ENCODE measurements at regions not wholly inside any gene's neighbourhood (a gene's known extent, or its start where the extent isn't known, plus 50 kb on each side); places are given as distances from the start of the nearest gene placed in this dataset.
A peak's percentile ranks its signal among the peaks of the same experiment; 100 is the strongest.

GRCh38 chr14:38847161-38847560, 255.9 kb downstream of the SEC23A start:
- no peak for DNase-seq (ENCODE audit: low read depth)

- no peak for DNase-seq (ENCODE audit: low read depth)
Measured at GRCh38 chr14:38839694-38840365, 263.2 kb downstream of the SEC23A start.

GRCh38 chr14:38838979-38839323, 264.1 kb downstream of the SEC23A start:
- DNase-seq (ENCODE audit: low read depth) = no peak

GRCh38 chr14:38838049-38838978, 264.7 kb downstream of the SEC23A start:
- DNase-seq (ENCODE audit: low read depth) = no peak

GRCh38 chr14:38837343-38838048, 265.5 kb downstream of the SEC23A start:
- no peak for DNase-seq (ENCODE audit: low read depth)

- DNase-seq (ENCODE audit: low read depth) = no peak
Measured at GRCh38 chr14:38836539-38836938, 266.5 kb downstream of the SEC23A start.

GRCh38 chr14:38835874-38836273, 267.2 kb downstream of the SEC23A start:
- DNase-seq (ENCODE audit: low read depth) = no peak

GRCh38 chr14:38828183-38828827, 274.7 kb downstream of the SEC23A start:
- DNase-seq (ENCODE audit: low read depth) = peak; percentile 21

GRCh38 chr14:38824706-38825105, 278.3 kb downstream of the SEC23A start:
- DNase-seq (ENCODE audit: low read depth) = no peak

GRCh38 chr14:38818555-38818954, 284.5 kb downstream of the SEC23A start:
- DNase-seq (ENCODE audit: low read depth) = no peak

- no peak for DNase-seq (ENCODE audit: low read depth)
Measured at GRCh38 chr14:38808734-38809455, 294.1 kb downstream of the SEC23A start.

GRCh38 chr14:38799671-38800070, 303.4 kb downstream of the SEC23A start:
- DNase-seq (ENCODE audit: low read depth) = no peak

GRCh38 chr14:38794677-38795076, 308.4 kb downstream of the SEC23A start:
- DNase-seq (ENCODE audit: low read depth) = no peak

- no peak for DNase-seq (ENCODE audit: low read depth)
Measured at GRCh38 chr14:38791862-38792261, 311.2 kb downstream of the SEC23A start.

- DNase-seq (ENCODE audit: low read depth) = no peak
Measured at GRCh38 chr14:38790916-38791315, 312.1 kb downstream of the SEC23A start.

GRCh38 chr14:38789805-38790204, 313.2 kb downstream of the SEC23A start:
- no peak for DNase-seq (ENCODE audit: low read depth)

- DNase-seq (ENCODE audit: low read depth) = no peak
Measured at GRCh38 chr14:38788060-38788459, 315.0 kb downstream of the SEC23A start.

- no peak for DNase-seq (ENCODE audit: low read depth)
Measured at GRCh38 chr14:38786921-38787320, 316.1 kb downstream of the SEC23A start.

- no peak for DNase-seq (ENCODE audit: low read depth)
Measured at GRCh38 chr14:38777401-38777800, 325.6 kb downstream of the SEC23A start.

- DNase-seq (ENCODE audit: low read depth) = no peak
Measured at GRCh38 chr14:38775986-38776385, 327.0 kb downstream of the SEC23A start.

- DNase-seq (ENCODE audit: low read depth) = no peak
Measured at GRCh38 chr14:38774162-38774561, 328.9 kb downstream of the SEC23A start.

GRCh38 chr14:38770251-38770650, 332.8 kb downstream of the SEC23A start:
- DNase-seq (ENCODE audit: low read depth) = no peak
